HEK293 (cell line): ENCODE measurements at regions not wholly inside any gene's neighbourhood (a gene's known extent, or its start where the extent isn't known, plus 50 kb on each side); places are given as distances from the start of the nearest gene placed in this dataset.

Source experiments
- BCL11B ChIP-seq: fragments of 450-650 bp; formaldehyde crosslinking; IDR thresholded peaks from 2 replicates; pipeline ENCODE4 v1.5.1; 2016; ENCODE audit warnings: low read depth, missing biosample characterization, missing genetic modification characterization
- KLF9 ChIP-seq: fragments of 450-650 bp; formaldehyde crosslinking; IDR thresholded peaks from 2 replicates; pipeline ENCODE4 v1.5.1; 2016; ENCODE audit warnings: missing biosample characterization, missing genetic modification characterization, low read depth
- SP7 ChIP-seq: fragments of 450-650 bp; formaldehyde crosslinking; IDR thresholded peaks from 2 replicates; pipeline ENCODE4 v1.5.1; 2016; ENCODE audit warnings: missing biosample characterization, missing genetic modification characterization
- YY1 ChIP-seq: fragments of 450-650 bp; formaldehyde crosslinking; IDR thresholded peaks from 2 replicates; pipeline ENCODE4 v1.5.1; 2018; ENCODE audit warnings: missing biosample characterization, missing genetic modification characterization
- ZNF274 ChIP-seq, 2 experiments: fragments of 200-500 bp in 1 of 2; fragments of 450-650 bp in 1 of 2; sonication (Bioruptor generic) in 1 of 2; formaldehyde crosslinking in 1 of 2; IDR thresholded peaks; 2 replicates each; pipeline versions ENCODE4 v1.5.1 to v1.6.1; 2014 to 2016; ENCODE audit warnings: borderline replicate concordance in 1 of 2, inconsistent platforms in 1 of 2, low read length in 1 of 2, missing biosample characterization in 1 of 2, missing genetic modification characterization in 1 of 2
- ZNF292 ChIP-seq: fragments of 450-650 bp; formaldehyde crosslinking; IDR thresholded peaks from 2 replicates; pipeline ENCODE4 v1.5.1; 2016; ENCODE audit warnings: low read depth, missing biosample characterization, missing genetic modification characterization, borderline replicate concordance
- ZNF571 ChIP-seq: fragments of 450-650 bp; formaldehyde crosslinking; IDR thresholded peaks from 2 replicates; pipeline ENCODE4 v1.5.0; 2017; ENCODE audit warnings: missing biosample characterization, missing genetic modification characterization
- ZNF701 ChIP-seq: fragments of 450-650 bp; formaldehyde crosslinking; IDR thresholded peaks from 2 replicates; pipeline ENCODE4 v1.5.1; 2016; ENCODE audit warnings: missing biosample characterization, missing genetic modification characterization
- ZNF707 ChIP-seq: fragments of 450-650 bp; formaldehyde crosslinking; IDR thresholded peaks from 2 replicates; pipeline ENCODE4 v1.5.1; 2016; ENCODE audit warnings: missing biosample characterization, missing genetic modification characterization
- ZNF747 ChIP-seq: fragments of 450-650 bp; formaldehyde crosslinking; IDR thresholded peaks from 2 replicates; pipeline ENCODE4 v1.5.1; 2016; ENCODE audit warnings: missing biosample characterization, missing genetic modification characterization
- ZNF785 ChIP-seq: fragments of 450-650 bp; formaldehyde crosslinking; IDR thresholded peaks from 2 replicates; pipeline ENCODE4 v1.5.1; 2016; ENCODE audit warnings: missing biosample characterization, missing genetic modification characterization
- ZSCAN30 ChIP-seq: fragments of 450-650 bp; IDR thresholded peaks from 2 replicates; pipeline ENCODE4 v1.5.1; 2018; ENCODE audit warnings: missing biosample characterization, mild to moderate bottlenecking, missing genetic modification characterization, moderate library complexity
- TF ChIP-seq, protein P1 (sequence below): fragments of 450-650 bp; formaldehyde crosslinking; IDR thresholded peaks from 2 replicates; pipeline ENCODE4 v1.5.1; 2016; ENCODE audit warnings: missing biosample characterization, missing genetic modification characterization
- TF ChIP-seq, protein P2 (sequence below): fragments of 450-650 bp; formaldehyde crosslinking; optimal IDR thresholded peaks from 2 replicates; pipeline ENCODE3; 2016; ENCODE audit warnings: missing biosample characterization, mild to moderate bottlenecking, missing genetic modification characterization

DNA sequence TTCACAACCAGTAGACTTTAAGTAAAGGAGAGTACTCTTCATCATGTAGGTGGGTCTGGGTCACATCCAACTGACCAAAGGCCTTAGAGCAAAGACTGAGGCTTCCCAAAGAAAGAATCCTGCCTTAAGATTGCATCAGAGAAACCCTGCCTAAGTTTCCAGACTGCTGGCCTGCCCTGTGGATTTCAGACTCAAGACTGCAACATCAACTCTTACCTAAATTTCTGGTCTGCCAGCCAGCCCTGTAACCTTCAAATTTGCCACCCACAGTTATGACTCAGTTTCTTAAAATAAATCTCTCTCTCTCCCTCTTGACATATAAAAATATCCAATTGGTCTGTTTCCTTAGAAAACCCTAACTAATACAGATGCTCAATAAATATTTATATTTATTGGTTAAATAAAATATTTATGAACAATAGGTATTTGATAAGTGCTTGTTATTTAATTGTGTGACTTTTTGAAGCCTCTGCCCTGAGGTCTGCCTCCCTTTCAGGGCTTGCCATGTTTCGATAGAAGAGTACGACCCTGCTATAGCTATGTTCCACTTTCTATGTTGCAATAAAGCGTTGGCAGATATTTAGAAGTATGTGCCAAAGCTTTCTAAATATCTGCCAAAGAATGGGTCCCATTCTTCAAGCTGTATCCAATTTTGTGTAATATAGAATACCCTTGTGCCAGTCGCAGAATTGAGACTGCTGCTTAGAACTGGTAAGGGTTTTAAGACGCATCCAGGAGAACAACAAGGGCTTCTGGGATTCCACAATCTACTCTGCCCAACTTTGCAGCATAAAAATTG is 65.7 kb downstream of the TMEM30B start:
- TF ChIP-seq, protein P1, sequence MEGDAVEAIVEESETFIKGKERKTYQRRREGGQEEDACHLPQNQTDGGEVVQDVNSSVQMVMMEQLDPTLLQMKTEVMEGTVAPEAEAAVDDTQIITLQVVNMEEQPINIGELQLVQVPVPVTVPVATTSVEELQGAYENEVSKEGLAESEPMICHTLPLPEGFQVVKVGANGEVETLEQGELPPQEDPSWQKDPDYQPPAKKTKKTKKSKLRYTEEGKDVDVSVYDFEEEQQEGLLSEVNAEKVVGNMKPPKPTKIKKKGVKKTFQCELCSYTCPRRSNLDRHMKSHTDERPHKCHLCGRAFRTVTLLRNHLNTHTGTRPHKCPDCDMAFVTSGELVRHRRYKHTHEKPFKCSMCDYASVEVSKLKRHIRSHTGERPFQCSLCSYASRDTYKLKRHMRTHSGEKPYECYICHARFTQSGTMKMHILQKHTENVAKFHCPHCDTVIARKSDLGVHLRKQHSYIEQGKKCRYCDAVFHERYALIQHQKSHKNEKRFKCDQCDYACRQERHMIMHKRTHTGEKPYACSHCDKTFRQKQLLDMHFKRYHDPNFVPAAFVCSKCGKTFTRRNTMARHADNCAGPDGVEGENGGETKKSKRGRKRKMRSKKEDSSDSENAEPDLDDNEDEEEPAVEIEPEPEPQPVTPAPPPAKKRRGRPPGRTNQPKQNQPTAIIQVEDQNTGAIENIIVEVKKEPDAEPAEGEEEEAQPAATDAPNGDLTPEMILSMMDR (tag by site-specific recombination): no peak
- no peak for TF ChIP-seq ZSCAN30 (tag by site-specific recombination)
- TF ChIP-seq SP7 (tag by site-specific recombination): no peak
- no peak for TF ChIP-seq ZNF785 (tag by site-specific recombination)
- no peak for TF ChIP-seq ZNF701
- TF ChIP-seq KLF9: no peak
- TF ChIP-seq ZNF707 (tag by site-specific recombination): no peak
- no peak for TF ChIP-seq ZNF571 (tag by site-specific recombination)
- TF ChIP-seq, protein P2, sequence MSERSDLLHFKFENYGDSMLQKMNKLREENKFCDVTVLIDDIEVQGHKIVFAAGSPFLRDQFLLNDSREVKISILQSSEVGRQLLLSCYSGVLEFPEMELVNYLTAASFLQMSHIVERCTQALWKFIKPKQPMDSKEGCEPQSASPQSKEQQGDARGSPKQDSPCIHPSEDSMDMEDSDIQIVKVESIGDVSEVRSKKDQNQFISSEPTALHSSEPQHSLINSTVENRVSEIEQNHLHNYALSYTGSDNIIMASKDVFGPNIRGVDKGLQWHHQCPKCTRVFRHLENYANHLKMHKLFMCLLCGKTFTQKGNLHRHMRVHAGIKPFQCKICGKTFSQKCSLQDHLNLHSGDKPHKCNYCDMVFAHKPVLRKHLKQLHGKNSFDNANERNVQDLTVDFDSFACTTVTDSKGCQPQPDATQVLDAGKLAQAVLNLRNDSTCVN (tag by site-specific recombination): no peak
- no peak for TF ChIP-seq YY1
- no peak for TF ChIP-seq ZNF274 (IDR thresholded peaks at IDR 0.05; ENCODE audit: low read length)
- TF ChIP-seq ZNF274 (tag by site-specific recombination; IDR thresholded peaks at IDR 0.05; ENCODE audit: borderline replicate concordance): no peak
- TF ChIP-seq ZNF292 (tag by site-specific recombination): no peak
- TF ChIP-seq ZNF747: no peak
- TF ChIP-seq BCL11B: no peak
